C4-2B (cell line): ENCODE measurements at regions not wholly inside any gene's neighbourhood (a gene's known extent, or its start where the extent isn't known, plus 50 kb on each side); places are given as distances from the start of the nearest gene placed in this dataset.

Source experiments
- H3K27ac ChIP-seq: fragments of 450-650 bp; 2 replicates; pipeline ENCODE4 v1.5.1; 2017
- CTCF ChIP-seq: fragments of 450-650 bp; conservative IDR thresholded peaks from 2 replicates; pipeline ENCODE4 v1.5.1; 2017; ENCODE audit warnings: mild to moderate bottlenecking
- ZFX ChIP-seq: fragments of 450-650 bp; IDR thresholded peaks from 2 replicates; pipeline ENCODE4 v1.6.1; 2017

DNA sequence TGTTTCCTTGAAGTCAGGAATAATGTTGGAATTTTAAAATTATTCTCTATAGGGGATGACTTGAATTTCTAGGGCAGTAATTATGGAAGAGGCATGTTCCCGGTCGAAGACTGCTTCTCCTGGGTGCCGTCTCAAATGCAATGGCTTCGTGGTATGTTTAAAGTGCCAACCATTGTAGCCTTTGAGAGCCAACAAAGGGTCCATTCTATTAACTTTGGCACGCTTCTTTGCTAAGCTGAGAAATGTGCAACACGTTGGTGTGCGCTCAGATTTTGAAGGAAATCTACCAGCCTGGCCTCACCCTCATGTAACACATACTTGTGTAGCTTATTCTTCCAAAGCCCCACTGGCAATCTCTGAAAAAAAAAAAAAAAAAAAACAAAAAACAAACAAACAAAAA, 221.2 kb upstream of the ANKH start:
- H3K27ac ChIP-seq = no peak overlapping the region
- TF ChIP-seq ZFX (no peak), CTCF (no peak)

GRCh38 chr5:15085671-15086070, 214.1 kb upstream of the ANKH start:
- TF ChIP-seq ZFX (no peak), CTCF (no peak)
- H3K27ac ChIP-seq = no peak overlapping the region

GRCh38 chr5:15082096-15082495, 210.5 kb upstream of the ANKH start:
- H3K27ac ChIP-seq = no peak overlapping the region
- TF ChIP-seq CTCF = no peak
- TF ChIP-seq ZFX = no peak

GRCh38 chr5:15080219-15080618, 208.6 kb upstream of the ANKH start:
- TF ChIP-seq CTCF (no peak), ZFX (no peak)
- no peak overlapping the region for H3K27ac ChIP-seq

- no peak for TF ChIP-seq ZFX
- no peak for TF ChIP-seq CTCF
Measured at GRCh38 chr5:15079566-15079965, 208.0 kb upstream of the ANKH start.

GRCh38 chr5:15074651-15075050, 203.1 kb upstream of the ANKH start:
- no peak for TF ChIP-seq ZFX
- no peak for TF ChIP-seq CTCF
- no peak overlapping the region for H3K27ac ChIP-seq

More at GRCh38 chr5:15079566-15079965, 208.0 kb upstream of the ANKH start:
- no peak overlapping the region for H3K27ac ChIP-seq

DNA sequence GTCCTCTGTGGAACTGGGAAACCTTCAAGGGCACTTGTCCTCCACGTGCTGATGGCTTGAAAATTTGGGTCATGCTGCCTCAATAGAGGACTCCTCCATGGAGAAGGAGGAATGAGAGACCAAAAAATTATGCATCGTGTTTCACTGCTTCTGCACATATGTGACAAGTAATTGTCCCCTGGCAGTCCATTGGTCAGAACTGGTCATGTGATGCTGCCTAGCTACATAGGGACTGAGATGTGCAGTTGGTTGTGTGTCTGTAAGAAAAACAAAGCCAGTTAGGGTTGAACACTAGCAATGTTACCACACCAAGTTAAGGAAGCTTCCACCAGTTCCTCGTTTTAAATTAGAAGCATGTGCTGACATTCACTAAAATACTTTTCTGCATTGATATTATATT, 201.9 kb upstream of the ANKH start:
- no peak overlapping the region for H3K27ac ChIP-seq
- TF ChIP-seq CTCF (no peak), ZFX (no peak)
